SH-SY5Y (cell line): ENCODE measurements at regions not wholly inside any gene's neighbourhood (a gene's known extent, or its start where the extent isn't known, plus 50 kb on each side); places are given as distances from the start of the nearest gene placed in this dataset.

Experiments used
- GATA2 ChIP-seq: IDR thresholded peaks from 2 replicates; pipeline ENCODE4 v1.6.1; 2011; ENCODE audit warnings: mild to moderate bottlenecking, low read depth, low read length
- GATA3 ChIP-seq: IDR thresholded peaks from 2 replicates; pipeline ENCODE4 v1.6.1; 2011; ENCODE audit warnings: low read depth, mild to moderate bottlenecking, low read length, moderate library complexity

- TF ChIP-seq GATA2 (no peak), GATA3 (no peak)
These were observed 893.8 kb downstream of the TLE4 start for GRCh38 chr9:80465556-80465955.
